SK-N-SH (cell line): ENCODE measurements at regions not wholly inside any gene's neighbourhood (a gene's known extent, or its start where the extent isn't known, plus 50 kb on each side); places are given as distances from the start of the nearest gene placed in this dataset.

Experiments
- CTCF ChIA-PET: fragments of 300-600, 350-600 bp; formaldehyde crosslinking; extraction: SDS; loops from one replicate; lab custom pipeline; 2021; lab: Yijun Ruan, JAX
- POLR2A ChIA-PET: fragments of 350-600 bp; sonication (Branson Sonifier 250); formaldehyde crosslinking; extraction: SDS; loops from one replicate; lab custom pipeline; 2020; ENCODE audit warnings: antibody characterized with exemption, inconsistent platforms; lab: Yijun Ruan, JAX
- DNase-seq: peaks from one replicate; pipeline ENCODE4 v3.0.0; 2012
- H2AFZ ChIP-seq: fragments of 200-600 bp; sonication (generic); 2 replicates; pipeline ENCODE4 v1.8.1; 2016; ENCODE audit warnings: antibody characterized with exemption, mild to moderate bottlenecking, low read depth
- H3F3A ChIP-seq: fragments of 200-600 bp; sonication (generic); replicated peaks from 2 replicates; pipeline ENCODE3; 2016; ENCODE audit warnings: antibody characterized with exemption, mild to moderate bottlenecking; ENCODE audit not compliant: insufficient read depth
- H3K27ac ChIP-seq, 2 experiments: fragments of 200-500 bp in 1 of 2; fragments of 200-600 bp in 1 of 2; sonication (Bioruptor generic) in 1 of 2; sonication (generic), shearing (Covaris generic) in 1 of 2; 2 replicates each; pipeline versions ENCODE4 v1.5.1 to v1.6.1; 2014 to 2016; ENCODE audit warnings: low read depth in 2 of 2, inconsistent platforms in 1 of 2, low read length in 1 of 2, mild to moderate bottlenecking in 1 of 2, mixed read lengths in 1 of 2
- H3K27me3 ChIP-seq: fragments of 200-600 bp; sonication (generic), shearing (Covaris generic); 2 replicates; pipeline ENCODE4 v1.6.1; 2016; ENCODE audit warnings: mixed run types; ENCODE audit not compliant: insufficient read depth
- H3K36me3 ChIP-seq, 2 experiments: fragments of 200-500 bp in 1 of 2; fragments of 200-600 bp in 1 of 2; sonication (Bioruptor generic) in 1 of 2; sonication (generic) in 1 of 2; replicated peaks in 1 of 2; 2 replicates each; pipeline versions ENCODE3 to v1.5.1; 2014 to 2016; ENCODE audit warnings: low read length in 1 of 2, mild to moderate bottlenecking in 1 of 2; ENCODE audit not compliant: insufficient read depth in 2 of 2, control insufficient read depth in 1 of 2
- H3K4me1 ChIP-seq, 2 experiments: fragments of 200-500 bp in 1 of 2; fragments of 200-600 bp in 1 of 2; sonication (Bioruptor generic) in 1 of 2; sonication (generic), shearing (Covaris generic) in 1 of 2; 2 replicates each; pipeline versions ENCODE4 v1.5.1 to v1.6.1; 2014 to 2016; ENCODE audit warnings: low read depth in 1 of 2, low read length in 1 of 2, mixed run types in 1 of 2; ENCODE audit not compliant: insufficient read depth in 2 of 2, control insufficient read depth in 1 of 2
- H3K4me2 ChIP-seq: fragments of 200-600 bp; sonication (generic), shearing (Covaris generic); 2 replicates; pipeline ENCODE4 v1.6.1; 2017; ENCODE audit warnings: mixed run types
- H3K4me3 ChIP-seq, 2 experiments: fragments of 200-500 bp in 1 of 2; fragments of 200-600 bp in 1 of 2; sonication (Bioruptor generic) in 1 of 2; sonication (generic), shearing (Covaris generic) in 1 of 2; 2 replicates each; pipeline versions ENCODE4 v1.5.1 to v1.8.1; 2014 to 2016; ENCODE audit warnings: low read depth in 2 of 2, inconsistent platforms in 1 of 2, low read length in 1 of 2, mild to moderate bottlenecking in 1 of 2, mixed read lengths in 1 of 2, moderate library complexity in 1 of 2
- H3K79me2 ChIP-seq: fragments of 200-600 bp; sonication (generic); 2 replicates; pipeline ENCODE4 v1.8.1; 2017; ENCODE audit warnings: mild to moderate bottlenecking; ENCODE audit not compliant: insufficient read depth
- H3K9ac ChIP-seq: fragments of 200-600 bp; sonication (generic); 2 replicates; pipeline ENCODE4 v1.6.1; 2017; ENCODE audit warnings: mixed run types
- H3K9me2 ChIP-seq: fragments of 200-600 bp; sonication (generic); 2 replicates; pipeline ENCODE4 v1.6.1; 2017; ENCODE audit warnings: mixed run types
- H3K9me3 ChIP-seq: fragments of 200-600 bp; sonication (generic); 2 replicates; pipeline ENCODE4 v1.6.1; 2017; ENCODE audit warnings: mixed run types, mild to moderate bottlenecking, moderate library complexity
- H4K20me1 ChIP-seq: fragments of 200-600 bp; sonication (generic); 2 replicates; pipeline ENCODE4 v1.6.1; 2017; ENCODE audit warnings: mild to moderate bottlenecking, mixed run types; ENCODE audit not compliant: insufficient read depth
- FOSL2 ChIP-seq: IDR thresholded peaks from 2 replicates; pipeline ENCODE4 v1.4.0; 2012; ENCODE audit warnings: low read depth, mild to moderate bottlenecking, moderate library complexity, borderline replicate concordance
- JUND ChIP-seq: IDR thresholded peaks from 2 replicates; pipeline ENCODE4 v1.4.0; 2012
- NFIC ChIP-seq: IDR thresholded peaks from 2 replicates; pipeline ENCODE4 v1.4.0; 2012; ENCODE audit warnings: borderline replicate concordance
- POLR2AphosphoS5 ChIP-seq: IDR thresholded peaks from 2 replicates; pipeline ENCODE4 v1.6.1; 2012; ENCODE audit warnings: low read depth, low read length
- SMC3 ChIP-seq: IDR thresholded peaks from 2 replicates; pipeline ENCODE4 v1.6.1; 2012; ENCODE audit warnings: low read depth, low read length, improper control_type of control experiment
- TEAD4 ChIP-seq: IDR thresholded peaks from 2 replicates; pipeline ENCODE4 v1.4.0; 2012; ENCODE audit warnings: mild to moderate bottlenecking, borderline replicate concordance; ENCODE audit not compliant: insufficient read depth
- WGBS: methylation state at CpG from one replicate; pipeline ENCODE4 v1.1.6; 2017; ENCODE audit warnings: low lambda C conversion rate; 5-methylcytosine and 5-hydroxymethylcytosine counted together
- TF ChIP-seq, protein P1 (sequence below): fragments of 150-350 bp; IDR thresholded peaks from 2 replicates; pipeline ENCODE4 v1.6.1; 2017; ENCODE audit warnings: antibody characterized with exemption, low read length, low read depth, borderline replicate concordance
- TF ChIP-seq, protein P2 (sequence below): IDR thresholded peaks from 2 replicates; pipeline ENCODE4 v1.4.0; 2012; ENCODE audit warnings: low read depth, borderline replicate concordance

DNA sequence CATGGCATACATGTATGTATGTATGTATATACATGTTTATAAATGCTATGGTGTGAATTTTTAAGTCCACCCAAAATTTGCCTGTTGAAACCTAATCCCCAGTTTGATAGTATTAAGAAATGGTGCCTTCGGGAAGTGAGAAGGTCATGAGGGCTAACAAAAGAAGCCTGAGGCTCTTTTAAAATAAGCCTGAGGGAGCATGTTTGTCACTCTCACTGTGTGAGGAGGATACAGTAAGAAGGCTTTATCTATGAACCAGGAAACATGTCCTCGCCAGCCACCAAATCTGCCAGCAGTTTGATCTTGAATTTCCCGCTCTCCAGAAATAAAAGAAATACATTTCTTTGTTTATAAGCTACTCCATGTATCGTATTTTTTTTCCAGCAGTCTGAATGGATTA lies 163.0 kb upstream of the LINC00305 start:
- no peak overlapping the region for H3K4me3 ChIP-seq
- H3K27ac ChIP-seq = no peak overlapping the region
- H3K27me3 ChIP-seq = no peaks in the 10 kb centered on the region
- no peak overlapping the region for H3K4me2 ChIP-seq
- POLR2A ChIA-PET = no interaction called here
- no peaks in the 10 kb centered on the region for H3K79me2 ChIP-seq
- WGBS = 27% methylated on average over 4 of the region's 4 CpGs
- H3K9me2 ChIP-seq = no peaks in the 10 kb centered on the region
- no peaks in the 10 kb centered on the region for H3K36me3 ChIP-seq
- CTCF ChIA-PET = no interaction called here
- no peak for TF ChIP-seq SMC3
- TF ChIP-seq, protein P1, sequence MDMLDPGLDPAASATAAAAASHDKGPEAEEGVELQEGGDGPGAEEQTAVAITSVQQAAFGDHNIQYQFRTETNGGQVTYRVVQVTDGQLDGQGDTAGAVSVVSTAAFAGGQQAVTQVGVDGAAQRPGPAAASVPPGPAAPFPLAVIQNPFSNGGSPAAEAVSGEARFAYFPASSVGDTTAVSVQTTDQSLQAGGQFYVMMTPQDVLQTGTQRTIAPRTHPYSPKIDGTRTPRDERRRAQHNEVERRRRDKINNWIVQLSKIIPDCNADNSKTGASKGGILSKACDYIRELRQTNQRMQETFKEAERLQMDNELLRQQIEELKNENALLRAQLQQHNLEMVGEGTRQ = no peak
- TF ChIP-seq JUND = no peak
- TF ChIP-seq POLR2AphosphoS5 = no peak
- no peak for TF ChIP-seq NFIC
- H4K20me1 ChIP-seq = no peaks in the 10 kb centered on the region
- no peaks in the 10 kb centered on the region for H3K4me1 ChIP-seq
- H3F3A ChIP-seq = no peaks in the 10 kb centered on the region
- peaks cover 9% of the 10 kb centered on the region; the same call in 1 of the 2 replicates for H3K9me3 ChIP-seq
- H2AFZ ChIP-seq = no peak overlapping the region
- H3K9ac ChIP-seq = no peak overlapping the region
- DNase-seq = no peak

DNA sequence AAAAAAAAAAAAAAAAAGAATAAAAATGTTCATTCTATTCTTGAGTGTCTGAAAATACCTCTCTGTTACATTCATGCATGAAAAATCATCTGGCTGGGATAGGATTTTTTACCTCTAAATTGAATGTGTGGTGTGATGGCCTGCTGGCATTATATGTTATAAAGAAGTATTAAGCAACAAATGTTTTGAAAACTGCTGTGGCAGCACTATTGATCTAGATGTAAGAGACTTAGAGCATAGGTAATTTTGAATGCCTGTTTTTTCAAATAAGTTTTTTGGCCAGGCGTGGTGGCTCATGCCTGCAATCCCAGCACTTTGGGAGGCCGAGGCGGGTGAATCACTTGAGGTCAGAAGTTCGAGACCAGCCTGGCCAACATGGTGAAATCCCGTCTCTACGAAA lies 147.0 kb upstream of the LINC00305 start:
- H3K4me1 ChIP-seq = no peaks in the 10 kb centered on the region
- H3F3A ChIP-seq = no peaks in the 10 kb centered on the region
- H3K4me2 ChIP-seq = no peak overlapping the region
- no peak overlapping the region for H3K9ac ChIP-seq
- no peaks in the 10 kb centered on the region for H3K9me3 ChIP-seq
- DNase-seq = no peak
- no peaks in the 10 kb centered on the region for H4K20me1 ChIP-seq
- H3K79me2 ChIP-seq = no peaks in the 10 kb centered on the region
- no peak for TF ChIP-seq FOSL2
- TF ChIP-seq, all 33 proteins: peak for 0
- no peaks in the 10 kb centered on the region for H3K9me2 ChIP-seq
- WGBS = 31% methylated on average over 6 of the region's 6 CpGs
- ChIA-PET POLR2A (no interaction called here), CTCF (interaction anchor here (0.7 kb wide), 1 partner anchor 9 kb away, joined by 3 read pairs; no protein-coding TSS in a partner anchor)
- no peak overlapping the region for H3K27ac ChIP-seq
- no peak overlapping the region for H3K4me3 ChIP-seq
- no peaks in the 10 kb centered on the region for H3K36me3 ChIP-seq
- H2AFZ ChIP-seq = no peak overlapping the region
- H3K27me3 ChIP-seq = no peaks in the 10 kb centered on the region

DNA sequence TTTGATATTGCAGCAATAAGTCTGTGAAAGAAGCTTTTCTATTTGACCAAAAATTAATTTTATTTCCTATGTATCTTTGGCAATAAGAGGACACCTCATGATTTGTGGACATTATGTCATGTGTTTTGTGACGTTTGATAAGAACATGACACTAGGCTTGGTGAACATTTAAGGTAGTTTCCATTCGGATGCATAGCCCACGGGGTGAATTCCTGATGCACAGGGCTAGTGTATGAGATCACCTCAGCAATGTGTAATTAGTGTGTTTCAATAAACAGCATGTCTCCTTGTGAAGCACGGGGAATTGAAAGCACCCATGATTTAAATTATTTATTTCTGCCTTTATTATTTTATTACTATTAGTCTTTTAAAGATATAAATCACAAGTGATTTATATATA lies 146.1 kb upstream of the LINC00305 start:
- H3K9ac ChIP-seq = no peak overlapping the region
- no peaks in the 10 kb centered on the region for H3K27me3 ChIP-seq
- TF ChIP-seq, protein P2, sequence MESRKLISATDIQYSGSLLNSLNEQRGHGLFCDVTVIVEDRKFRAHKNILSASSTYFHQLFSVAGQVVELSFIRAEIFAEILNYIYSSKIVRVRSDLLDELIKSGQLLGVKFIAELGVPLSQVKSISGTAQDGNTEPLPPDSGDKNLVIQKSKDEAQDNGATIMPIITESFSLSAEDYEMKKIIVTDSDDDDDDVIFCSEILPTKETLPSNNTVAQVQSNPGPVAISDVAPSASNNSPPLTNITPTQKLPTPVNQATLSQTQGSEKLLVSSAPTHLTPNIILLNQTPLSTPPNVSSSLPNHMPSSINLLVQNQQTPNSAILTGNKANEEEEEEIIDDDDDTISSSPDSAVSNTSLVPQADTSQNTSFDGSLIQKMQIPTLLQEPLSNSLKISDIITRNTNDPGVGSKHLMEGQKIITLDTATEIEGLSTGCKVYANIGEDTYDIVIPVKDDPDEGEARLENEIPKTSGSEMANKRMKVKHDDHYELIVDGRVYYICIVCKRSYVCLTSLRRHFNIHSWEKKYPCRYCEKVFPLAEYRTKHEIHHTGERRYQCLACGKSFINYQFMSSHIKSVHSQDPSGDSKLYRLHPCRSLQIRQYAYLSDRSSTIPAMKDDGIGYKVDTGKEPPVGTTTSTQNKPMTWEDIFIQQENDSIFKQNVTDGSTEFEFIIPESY = no peak
- no peak for TF ChIP-seq TEAD4
- H3K36me3 ChIP-seq = no peaks in the 10 kb centered on the region
- H3K9me3 ChIP-seq = no peaks in the 10 kb centered on the region
- H3K4me3 ChIP-seq = no peak overlapping the region
- no peaks in the 10 kb centered on the region for H3K4me1 ChIP-seq
- H3K79me2 ChIP-seq = no peaks in the 10 kb centered on the region
- no peak for DNase-seq
- ChIA-PET POLR2A (no interaction called here), CTCF (no interaction called here)
- H3K4me2 ChIP-seq = no peak overlapping the region
- no peak overlapping the region for H2AFZ ChIP-seq
- no peaks in the 10 kb centered on the region for H3K9me2 ChIP-seq
- H4K20me1 ChIP-seq = no peaks in the 10 kb centered on the region
- H3K27ac ChIP-seq = no peak overlapping the region
- no peaks in the 10 kb centered on the region for H3F3A ChIP-seq
- WGBS = 27% methylated on average over 4 of the region's 4 CpGs
